ENCODE measurements at regions not wholly inside any gene's neighbourhood (a gene's known extent, or its start where the extent isn't known, plus 50 kb on each side); places are given as distances from the start of the nearest gene placed in this dataset.

- DNase-seq (ENCODE audit: low spot score): no peak
Observed at GRCh38 chr22:47769652-47770051, 1007.2 kb downstream of the TBC1D22A start.

GRCh38 chr22:47768027-47768426 lies 1005.6 kb downstream of the TBC1D22A start:
- no peak for DNase-seq (ENCODE audit: low spot score)

GRCh38 chr22:47767403-47767802 lies 1005.0 kb downstream of the TBC1D22A start:
- no peak for DNase-seq (ENCODE audit: low spot score)

- no peak for DNase-seq (ENCODE audit: low spot score)
Observed at GRCh38 chr22:47765757-47766156, 1003.3 kb downstream of the TBC1D22A start.

- DNase-seq (ENCODE audit: low spot score): no peak
Observed at GRCh38 chr22:47762141-47762540, 999.7 kb downstream of the TBC1D22A start.

- no peak for DNase-seq (ENCODE audit: low spot score)
Observed at GRCh38 chr22:47759909-47760308, 997.5 kb downstream of the TBC1D22A start.

GRCh38 chr22:47757741-47758140 lies 995.3 kb downstream of the TBC1D22A start:
- DNase-seq (ENCODE audit: low spot score): no peak

- no peak for DNase-seq (ENCODE audit: low spot score)
Observed at GRCh38 chr22:47750086-47750485, 987.6 kb downstream of the TBC1D22A start.

- no peak for DNase-seq (ENCODE audit: low spot score)
Observed at GRCh38 chr22:47748957-47749356, 986.5 kb downstream of the TBC1D22A start.

GRCh38 chr22:47748271-47748670 lies 985.8 kb downstream of the TBC1D22A start:
- no peak for DNase-seq (ENCODE audit: low spot score)

- no peak for DNase-seq (ENCODE audit: low spot score)
Observed at GRCh38 chr22:47740109-47740805, 977.8 kb downstream of the TBC1D22A start.

- DNase-seq (ENCODE audit: low spot score): no peak
Observed at GRCh38 chr22:47739291-47740015, 977.0 kb downstream of the TBC1D22A start.

GRCh38 chr22:47738472-47739013 lies 976.1 kb downstream of the TBC1D22A start:
- DNase-seq (ENCODE audit: low spot score): no peak

- no peak for DNase-seq (ENCODE audit: low spot score)
Observed at GRCh38 chr22:47736186-47737034, 974.0 kb downstream of the TBC1D22A start.

- DNase-seq (ENCODE audit: low spot score): no peak
Observed at GRCh38 chr22:47734511-47734910, 972.1 kb downstream of the TBC1D22A start.

GRCh38 chr22:47727641-47728040 lies 965.2 kb downstream of the TBC1D22A start:
- no peak for DNase-seq (ENCODE audit: low spot score)

GRCh38 chr22:47724751-47725150 lies 962.3 kb downstream of the TBC1D22A start:
- no peak for DNase-seq (ENCODE audit: low spot score)

- no peak for DNase-seq (ENCODE audit: low spot score)
Observed at GRCh38 chr22:47724030-47724429, 961.6 kb downstream of the TBC1D22A start.

- DNase-seq (ENCODE audit: low spot score): no peak
Observed at GRCh38 chr22:47718337-47718736, 955.9 kb downstream of the TBC1D22A start.

GRCh38 chr22:47716890-47717615 lies 954.6 kb downstream of the TBC1D22A start:
- no peak for DNase-seq (ENCODE audit: low spot score)

GRCh38 chr22:47715866-47716578 lies 953.6 kb downstream of the TBC1D22A start:
- no peak for DNase-seq (ENCODE audit: low spot score)
